ENCODE measurements at regions not wholly inside any gene's neighbourhood (a gene's known extent, or its start where the extent isn't known, plus 50 kb on each side); places are given as distances from the start of the nearest gene placed in this dataset.

- Mint-ChIP-seq H3K9me3 (peaks cover 4% of the 10 kb centered on the region), H3K27ac (no peak overlapping the region), H3K36me3 (ENCODE audit: low read depth) (no peaks in the 10 kb centered on the region), H3K27me3 (ENCODE audit: low read depth) (no peaks in the 10 kb centered on the region), H3K4me3 (no peak overlapping the region), H3K4me1 (ENCODE audit: low read depth) (no peaks in the 10 kb centered on the region)
These were observed 723.3 kb upstream of the FLRT2 start for GRCh38 chr14:84806622-84807021.

GRCh38 chr14:84807673-84808072, 722.3 kb upstream of the FLRT2 start:
- Mint-ChIP-seq H3K9me3 (peaks cover 4% of the 10 kb centered on the region), H3K27me3 (ENCODE audit: low read depth) (no peaks in the 10 kb centered on the region), H3K36me3 (ENCODE audit: low read depth) (no peaks in the 10 kb centered on the region), H3K4me1 (ENCODE audit: low read depth) (no peaks in the 10 kb centered on the region), H3K27ac (no peak overlapping the region), H3K4me3 (no peak overlapping the region)

GRCh38 chr14:84809158-84809557, 720.8 kb upstream of the FLRT2 start:
- Mint-ChIP-seq H3K9me3 (peaks cover 4% of the 10 kb centered on the region), H3K27me3 (ENCODE audit: low read depth) (no peaks in the 10 kb centered on the region), H3K4me3 (no peak overlapping the region), H3K36me3 (ENCODE audit: low read depth) (no peaks in the 10 kb centered on the region), H3K27ac (no peak overlapping the region), H3K4me1 (ENCODE audit: low read depth) (no peaks in the 10 kb centered on the region)

- Mint-ChIP-seq H3K4me1 (ENCODE audit: low read depth) (no peaks in the 10 kb centered on the region), H3K36me3 (ENCODE audit: low read depth) (no peaks in the 10 kb centered on the region), H3K4me3 (no peak overlapping the region), H3K27me3 (ENCODE audit: low read depth) (no peaks in the 10 kb centered on the region), H3K27ac (no peak overlapping the region), H3K9me3 (peaks cover 12% of the 10 kb centered on the region)
These were observed 715.6 kb upstream of the FLRT2 start for GRCh38 chr14:84814391-84814790.

- H3K9me3 Mint-ChIP-seq, result peaks cover 23% of the 10 kb centered on the region
- H3K4me3 Mint-ChIP-seq, result no peak overlapping the region
- H3K27me3 Mint-ChIP-seq (ENCODE audit: low read depth), result no peaks in the 10 kb centered on the region
- H3K4me1 Mint-ChIP-seq (ENCODE audit: low read depth), result no peaks in the 10 kb centered on the region
- no peaks in the 10 kb centered on the region for H3K36me3 Mint-ChIP-seq (ENCODE audit: low read depth)
- no peak overlapping the region for H3K27ac Mint-ChIP-seq
These were observed 710.4 kb upstream of the FLRT2 start for GRCh38 chr14:84819528-84819927.

GRCh38 chr14:84825481-84826251, 704.3 kb upstream of the FLRT2 start:
- H3K36me3 Mint-ChIP-seq (ENCODE audit: low read depth), result no peaks in the 10 kb centered on the region
- H3K9me3 Mint-ChIP-seq, result peaks cover 31% of the 10 kb centered on the region
- H3K27me3 Mint-ChIP-seq (ENCODE audit: low read depth), result no peaks in the 10 kb centered on the region
- no peaks in the 10 kb centered on the region for H3K4me1 Mint-ChIP-seq (ENCODE audit: low read depth)
- no peak overlapping the region for H3K27ac Mint-ChIP-seq
- H3K4me3 Mint-ChIP-seq, result no peak overlapping the region

- Mint-ChIP-seq H3K36me3 (ENCODE audit: low read depth) (no peaks in the 10 kb centered on the region), H3K4me3 (no peak overlapping the region), H3K4me1 (ENCODE audit: low read depth) (no peaks in the 10 kb centered on the region), H3K27ac (no peak overlapping the region), H3K9me3 (peaks cover 26% of the 10 kb centered on the region), H3K27me3 (ENCODE audit: low read depth) (no peaks in the 10 kb centered on the region)
These were observed 703.6 kb upstream of the FLRT2 start for GRCh38 chr14:84826294-84826693.

- no peaks in the 10 kb centered on the region for H3K36me3 Mint-ChIP-seq (ENCODE audit: low read depth)
- H3K4me1 Mint-ChIP-seq (ENCODE audit: low read depth), result no peaks in the 10 kb centered on the region
- no peaks in the 10 kb centered on the region for H3K27me3 Mint-ChIP-seq (ENCODE audit: low read depth)
- H3K9me3 Mint-ChIP-seq, result peaks cover 6% of the 10 kb centered on the region
- H3K4me3 Mint-ChIP-seq, result no peak overlapping the region
- H3K27ac Mint-ChIP-seq, result no peak overlapping the region
These were observed 679.3 kb upstream of the FLRT2 start for GRCh38 chr14:84850595-84850994.

- H3K27me3 Mint-ChIP-seq (ENCODE audit: low read depth), result no peaks in the 10 kb centered on the region
- H3K9me3 Mint-ChIP-seq, result peaks cover 16% of the 10 kb centered on the region
- H3K4me1 Mint-ChIP-seq (ENCODE audit: low read depth), result no peaks in the 10 kb centered on the region
- H3K4me3 Mint-ChIP-seq, result no peak overlapping the region
- H3K27ac Mint-ChIP-seq, result no peak overlapping the region
- no peaks in the 10 kb centered on the region for H3K36me3 Mint-ChIP-seq (ENCODE audit: low read depth)
These were observed 673.0 kb upstream of the FLRT2 start for GRCh38 chr14:84856751-84857534.

- Mint-ChIP-seq H3K4me1 (ENCODE audit: low read depth) (no peaks in the 10 kb centered on the region), H3K36me3 (ENCODE audit: low read depth) (no peaks in the 10 kb centered on the region), H3K9me3 (peaks cover 21% of the 10 kb centered on the region), H3K27ac (no peak overlapping the region), H3K4me3 (no peak overlapping the region), H3K27me3 (ENCODE audit: low read depth) (no peaks in the 10 kb centered on the region)
These were observed 672.4 kb upstream of the FLRT2 start for GRCh38 chr14:84857571-84857970.

GRCh38 chr14:84859116-84859515, 670.8 kb upstream of the FLRT2 start:
- Mint-ChIP-seq H3K4me1 (ENCODE audit: low read depth) (no peaks in the 10 kb centered on the region), H3K36me3 (ENCODE audit: low read depth) (no peaks in the 10 kb centered on the region), H3K4me3 (no peak overlapping the region), H3K27ac (no peak overlapping the region), H3K9me3 (peaks cover 24% of the 10 kb centered on the region), H3K27me3 (ENCODE audit: low read depth) (no peaks in the 10 kb centered on the region)

- H3K4me3 Mint-ChIP-seq, result no peak overlapping the region
- H3K9me3 Mint-ChIP-seq, result peaks cover 20% of the 10 kb centered on the region
These were observed 665.2 kb upstream of the FLRT2 start for GRCh38 chr14:84864548-84865271.

GRCh38 chr14:84871734-84872133, 658.2 kb upstream of the FLRT2 start:
- Mint-ChIP-seq H3K4me3 (no peak overlapping the region), H3K27ac (no peak overlapping the region), H3K27me3 (ENCODE audit: low read depth) (no peaks in the 10 kb centered on the region), H3K36me3 (ENCODE audit: low read depth) (no peaks in the 10 kb centered on the region), H3K9me3 (peaks cover 3% of the 10 kb centered on the region), H3K4me1 (ENCODE audit: low read depth) (no peaks in the 10 kb centered on the region)

More at GRCh38 chr14:84864548-84865271, 665.2 kb upstream of the FLRT2 start:
- Mint-ChIP-seq H3K27me3 (ENCODE audit: low read depth) (no peaks in the 10 kb centered on the region), H3K36me3 (ENCODE audit: low read depth) (no peaks in the 10 kb centered on the region), H3K27ac (no peak overlapping the region), H3K4me1 (ENCODE audit: low read depth) (no peaks in the 10 kb centered on the region)

- Mint-ChIP-seq H3K36me3 (ENCODE audit: low read depth) (no peaks in the 10 kb centered on the region), H3K9me3 (peaks cover 10% of the 10 kb centered on the region)
These were observed 655.5 kb upstream of the FLRT2 start for GRCh38 chr14:84874436-84874835.

More at GRCh38 chr14:84874436-84874835, 655.5 kb upstream of the FLRT2 start:
- H3K4me1 Mint-ChIP-seq (ENCODE audit: low read depth), result no peaks in the 10 kb centered on the region
- no peaks in the 10 kb centered on the region for H3K27me3 Mint-ChIP-seq (ENCODE audit: low read depth)
- H3K27ac Mint-ChIP-seq, result no peak overlapping the region
- H3K4me3 Mint-ChIP-seq, result no peak overlapping the region
